HepG2 (cell line): ENCODE measurements at regions not wholly inside any gene's neighbourhood (a gene's known extent, or its start where the extent isn't known, plus 50 kb on each side); places are given as distances from the start of the nearest gene placed in this dataset.

Experiments
- ATAC-seq: fragments of 200-7000 bp; cut with Tn5 transposase; 3 replicates; pipeline ENCODE4 v1.9.1; 2020; ENCODE audit warnings: mild to moderate bottlenecking, moderate library complexity
- BruUV-seq: library from RNA; stranded (reverse); fragments of 400-500 nt; replicated peaks from 2 replicates; lab custom pipeline; 2021; lab: Mats Ljungman, UMichigan
- CTCF ChIA-PET: fragments of 300-600 bp; formaldehyde crosslinking; extraction: SDS; loops from one replicate; lab custom pipeline; 2021; ENCODE audit warnings: low total read pairs, inconsistent platforms, low intra/inter-chr PET ratio; lab: Yijun Ruan, JAX
- POLR2A ChIA-PET: fragments of 350-600 bp; sonication (Branson Sonifier 250); formaldehyde crosslinking; loops from one replicate; lab custom pipeline; 2020; ENCODE audit warnings: antibody characterized with exemption, inconsistent platforms; lab: Yijun Ruan, JAX
- DNase-seq: peaks from one replicate; pipeline ENCODE4 v3.0.0-alpha.2; 2015; ENCODE audit warnings: low spot score
- FAIRE-seq: peaks from 3 replicates; lab custom pipeline; 2011; peaks lifted over from hg19 to GRCh38; lab: Jason Lieb, UNC
- H2AFZ ChIP-seq: one replicate; pipeline ENCODE4 v1.6.1; 2011; ENCODE audit warnings: low read length, inconsistent platforms
- H3K27ac ChIP-seq: fragments of 300-600 bp; 3 replicates; pipeline ENCODE4 v1.8.0; 2011; ENCODE audit warnings: mixed run types, mild to moderate bottlenecking, mixed read lengths, low read length, inconsistent platforms; ENCODE audit not compliant: insufficient read depth; ENCODE audit errors: extremely low read length
- H3K27me3 ChIP-seq, 2 experiments: fragments of 200-600 bp in 1 of 2; 2 replicates in 1 of 2; 3 replicates in 1 of 2; pipeline versions ENCODE4 v1.6.0 to v1.8.0; 2011; ENCODE audit warnings: low read length in 2 of 2, mild to moderate bottlenecking in 2 of 2, moderate library complexity in 2 of 2, inconsistent platforms in 1 of 2; ENCODE audit not compliant: insufficient read depth in 2 of 2, control insufficient read depth in 1 of 2
- H3K36me3 ChIP-seq, 2 experiments: fragments of 200-600 bp in 1 of 2; replicated peaks in 1 of 2; 2 replicates in 1 of 2; 3 replicates in 1 of 2; pipeline versions ENCODE4 v1.5.1 to v1.8.0; 2011; ENCODE audit warnings: low read length in 2 of 2, inconsistent platforms in 1 of 2; ENCODE audit not compliant: insufficient read depth in 2 of 2, control insufficient read depth in 1 of 2
- H3K4me1 ChIP-seq: 2 replicates; pipeline ENCODE4 v1.5.1; 2012; ENCODE audit warnings: low read length, inconsistent platforms; ENCODE audit not compliant: insufficient read depth
- H3K4me2 ChIP-seq: 2 replicates; pipeline ENCODE4 v1.6.0; 2011; ENCODE audit warnings: low read depth, low read length, inconsistent platforms
- H3K4me3 ChIP-seq, 3 experiments: fragments of 200-600 bp in 1 of 3; sonication (generic), shearing (Covaris generic) in 1 of 3; replicated peaks in 1 of 3; 2 replicates each; pipeline ENCODE4 v1.5.1; 2011 to 2016; ENCODE audit warnings: low read length in 3 of 3, inconsistent platforms in 2 of 3, low read depth in 2 of 3, mild to moderate bottlenecking in 2 of 3, control low read depth in 1 of 3, mixed read lengths in 1 of 3; ENCODE audit not compliant: insufficient read depth in 1 of 3
- H3K79me2 ChIP-seq: one replicate; pipeline ENCODE4 v1.6.1; 2011; ENCODE audit warnings: low read length, inconsistent platforms; ENCODE audit not compliant: insufficient read depth
- H3K9ac ChIP-seq: 2 replicates; pipeline ENCODE4 v1.6.0; 2011; ENCODE audit warnings: mild to moderate bottlenecking, low read depth, low read length, inconsistent platforms; ENCODE audit not compliant: insufficient read depth
- H3K9me3 ChIP-seq: 2 replicates; pipeline ENCODE4 v1.5.1; 2012; ENCODE audit warnings: mild to moderate bottlenecking, low read length
- H4K20me1 ChIP-seq: 2 replicates; pipeline ENCODE4 v1.6.0; 2011; ENCODE audit warnings: inconsistent platforms, mild to moderate bottlenecking, low read length, moderate library complexity; ENCODE audit not compliant: insufficient read depth
- FOXK1 ChIP-seq: sonication (generic); formaldehyde crosslinking; IDR thresholded peaks from 2 replicates; pipeline ENCODE4 v1.4.0; 2020; ENCODE audit warnings: low read depth, missing genetic modification reagents, borderline replicate concordance
- MYC ChIP-seq: sonication (generic); formaldehyde crosslinking; IDR thresholded peaks from 2 replicates; pipeline ENCODE4 v1.9.0; 2021; ENCODE audit warnings: missing genetic modification reagents, borderline replicate concordance
- SMYD3 ChIP-seq: sonication (generic); formaldehyde crosslinking; IDR thresholded peaks from 2 replicates; pipeline ENCODE4 v1.8.1; 2023; ENCODE audit warnings: mild to moderate bottlenecking, missing genetic modification reagents
- WGBS: methylation state at CpG from one replicate; pipeline ENCODE4 v1.1.6; 2017; ENCODE audit warnings: low lambda C conversion rate; 5-methylcytosine and 5-hydroxymethylcytosine counted together
- in situ Hi-C: cut with HindIII; loops from 2 replicates; pipeline ENCODE4 v1.10.0; 2017; ENCODE audit warnings: low pct_unique_long_range_greater_than_20kb; ENCODE audit not compliant: extremely low pct_ligation_motif_present
- intact Hi-C: fragments of 100-400 bp; cut with micrococcal nuclease; formaldehyde crosslinking; loops from one replicate; pipeline ENCODE4 v1.10.0; 2022; ENCODE audit not compliant: unreplicated experiment
- TF ChIP-seq, protein P1 (sequence below): sonication (generic); formaldehyde crosslinking; IDR thresholded peaks from 2 replicates; pipeline ENCODE4 v1.5.0; 2020; ENCODE audit warnings: mild to moderate bottlenecking, missing genetic modification reagents

DNA sequence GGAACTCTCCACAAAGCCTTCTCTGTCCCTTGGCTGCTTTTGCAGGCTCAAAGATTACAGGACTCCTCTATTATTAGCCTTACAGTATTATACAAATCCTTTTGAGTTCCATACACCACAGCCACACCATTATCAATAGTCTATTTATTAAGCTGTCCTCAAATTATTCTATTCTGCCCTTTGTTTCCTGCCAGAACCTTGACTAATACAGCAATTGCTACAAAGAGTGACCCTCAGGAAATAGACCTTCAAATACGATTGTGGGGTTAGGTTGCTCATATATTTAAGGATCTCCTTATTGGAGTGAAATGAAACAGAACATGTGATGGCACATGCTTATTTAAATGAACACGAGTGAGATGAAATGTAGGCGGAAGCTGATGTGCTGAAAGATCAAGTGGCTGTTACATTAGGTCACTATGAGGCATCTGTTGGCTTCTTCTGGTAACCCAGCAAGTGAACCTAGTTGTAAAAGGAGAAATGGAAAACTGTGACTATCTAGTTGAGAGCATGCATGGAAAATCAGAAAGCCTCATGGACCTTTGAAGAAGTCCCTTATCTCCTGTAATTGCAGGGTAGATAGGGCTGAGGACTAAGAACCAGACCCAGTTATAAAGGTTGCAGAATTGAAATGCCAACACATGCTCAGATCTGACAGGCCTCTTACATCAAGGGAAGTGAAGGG is 75.5 kb downstream of the AVPR1A start:
- DNase-seq = no peak
- POLR2A ChIA-PET = no interaction called here
- no peaks in the 10 kb centered on the region for H3K4me1 ChIP-seq
- H4K20me1 ChIP-seq = no peaks in the 10 kb centered on the region
- BruUV-seq = no TSS peak
- H3K36me3 ChIP-seq = no peaks in the 10 kb centered on the region
- intact Hi-C loops (no loop called here), in situ Hi-C loops (no loop called here)
- TF ChIP-seq MYC (no peak), SMYD3 (CRISPR knock-in tag) (no peak)
- H3K9ac ChIP-seq = no peak overlapping the region
- no peak for FAIRE-seq
- no peak overlapping the region for H3K4me3 ChIP-seq
- no peak overlapping the region for H2AFZ ChIP-seq
- no peak overlapping the region for H3K4me2 ChIP-seq
- ATAC-seq = no peak
- H3K79me2 ChIP-seq = no peaks in the 10 kb centered on the region
- CTCF ChIA-PET = no interaction called here
- no peaks in the 10 kb centered on the region for H3K9me3 ChIP-seq
- WGBS = 44% methylated on average over 3 of the region's 3 CpGs
- H3K27ac ChIP-seq = no peak overlapping the region
- H3K27me3 ChIP-seq = no peaks in the 10 kb centered on the region

- no peak for FAIRE-seq
- DNase-seq = no peak
- Histone ChIP-seq H3K4me1 (peaks cover 7% of the 10 kb centered on the region), H4K20me1 (no peaks in the 10 kb centered on the region), H3K4me2 (no peak overlapping the region), H3K4me3 (no peak overlapping the region), H3K79me2 (no peaks in the 10 kb centered on the region), H2AFZ (no peak overlapping the region), H3K27me3 (no peaks in the 10 kb centered on the region), H3K9ac (no peak overlapping the region), H3K36me3 (no peaks in the 10 kb centered on the region), H3K27ac (no peak overlapping the region), H3K9me3 (no peaks in the 10 kb centered on the region)
- CTCF ChIA-PET = no interaction called here
- WGBS = 0% methylated on average over 3 of the region's 3 CpGs
- TF ChIP-seq, protein P1, sequence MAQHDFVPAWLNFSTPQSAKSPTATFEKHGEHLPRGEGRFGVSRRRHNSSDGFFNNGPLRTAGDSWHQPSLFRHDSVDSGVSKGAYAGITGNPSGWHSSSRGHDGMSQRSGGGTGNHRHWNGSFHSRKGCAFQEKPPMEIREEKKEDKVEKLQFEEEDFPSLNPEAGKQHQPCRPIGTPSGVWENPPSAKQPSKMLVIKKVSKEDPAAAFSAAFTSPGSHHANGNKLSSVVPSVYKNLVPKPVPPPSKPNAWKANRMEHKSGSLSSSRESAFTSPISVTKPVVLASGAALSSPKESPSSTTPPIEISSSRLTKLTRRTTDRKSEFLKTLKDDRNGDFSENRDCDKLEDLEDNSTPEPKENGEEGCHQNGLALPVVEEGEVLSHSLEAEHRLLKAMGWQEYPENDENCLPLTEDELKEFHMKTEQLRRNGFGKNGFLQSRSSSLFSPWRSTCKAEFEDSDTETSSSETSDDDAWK (CRISPR knock-in tag) = no peak
- TF ChIP-seq FOXK1 = no peak
- POLR2A ChIA-PET = no interaction called here
- no TSS peak for BruUV-seq
- intact Hi-C loops (no loop called here), in situ Hi-C loops (loop anchor here (25.0 kb wide), 1 partner anchor 483 kb away; no protein-coding TSS in a partner anchor)
- no peak for ATAC-seq
Observed at GRCh38 chr12:63070709-63071108, 80.3 kb downstream of the AVPR1A start.
